Neural cell (in vitro differentiated cells): ENCODE measurements at regions not wholly inside any gene's neighbourhood (a gene's known extent, or its start where the extent isn't known, plus 50 kb on each side); places are given as distances from the start of the nearest gene placed in this dataset.

Experiments used
- CTCF ChIP-seq: fragments of 450-650 bp; IDR thresholded peaks from 2 replicates; pipeline ENCODE4 v1.5.1; 2014; ENCODE audit warnings: antibody characterized with exemption, mild to moderate bottlenecking, moderate library complexity; ENCODE audit not compliant: poor library complexity, severe bottlenecking
- RAD21 ChIP-seq: fragments of 450-650 bp; conservative IDR thresholded peaks from 2 replicates; pipeline ENCODE4 v1.6.1; 2014; ENCODE audit warnings: antibody characterized with exemption, mild to moderate bottlenecking, moderate library complexity
- TAF1 ChIP-seq: IDR thresholded peaks from 2 replicates; pipeline ENCODE4 v1.6.1; 2012; ENCODE audit warnings: low read depth

- TF ChIP-seq CTCF (peak; percentile 71), TAF1 (no peak), RAD21 (peak; percentile 75)
These were observed 946.0 kb downstream of the FAM181B start for GRCh38 chr11:81787584-81788049.
